ENCODE measurements at regions not wholly inside any gene's neighbourhood (a gene's known extent, or its start where the extent isn't known, plus 50 kb on each side); places are given as distances from the start of the nearest gene placed in this dataset.

DNA sequence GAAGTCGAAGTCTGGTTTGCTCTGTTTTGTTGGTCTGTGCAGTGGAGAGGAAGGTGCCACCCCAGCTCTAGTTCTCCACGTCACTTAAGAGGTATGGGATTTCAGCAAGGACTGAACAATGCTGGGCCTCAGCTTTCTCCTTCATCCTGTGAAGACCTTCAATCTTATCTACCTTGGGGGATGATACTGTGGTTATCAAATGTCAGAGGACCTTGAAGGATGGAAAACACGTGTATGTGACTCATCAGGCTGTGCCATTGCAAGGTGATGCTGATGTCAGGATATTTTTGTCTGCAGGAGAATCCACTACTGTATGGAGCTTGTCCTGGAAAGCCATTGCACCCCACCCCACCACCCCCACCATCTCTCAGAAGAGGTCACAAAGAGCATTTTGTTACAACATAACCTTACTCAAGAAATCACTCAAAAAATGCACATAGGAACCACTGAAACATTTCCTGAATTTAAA is 81.4 kb upstream of the UQCRFS1 start:
- Histone ChIP-seq H3K36me3 (no peaks in the 10 kb centered on the region), H3K27me3 (no peaks in the 10 kb centered on the region), H3K4me1 (no peaks in the 10 kb centered on the region), H3K9me3 (no peaks in the 10 kb centered on the region), H3K4me3 (no peak overlapping the region), H3K27ac (no peak overlapping the region)
- intact Hi-C loops (cut with DNase I; ENCODE audit: low total_unique reads): no loop called here
- TF ChIP-seq, protein P1, sequence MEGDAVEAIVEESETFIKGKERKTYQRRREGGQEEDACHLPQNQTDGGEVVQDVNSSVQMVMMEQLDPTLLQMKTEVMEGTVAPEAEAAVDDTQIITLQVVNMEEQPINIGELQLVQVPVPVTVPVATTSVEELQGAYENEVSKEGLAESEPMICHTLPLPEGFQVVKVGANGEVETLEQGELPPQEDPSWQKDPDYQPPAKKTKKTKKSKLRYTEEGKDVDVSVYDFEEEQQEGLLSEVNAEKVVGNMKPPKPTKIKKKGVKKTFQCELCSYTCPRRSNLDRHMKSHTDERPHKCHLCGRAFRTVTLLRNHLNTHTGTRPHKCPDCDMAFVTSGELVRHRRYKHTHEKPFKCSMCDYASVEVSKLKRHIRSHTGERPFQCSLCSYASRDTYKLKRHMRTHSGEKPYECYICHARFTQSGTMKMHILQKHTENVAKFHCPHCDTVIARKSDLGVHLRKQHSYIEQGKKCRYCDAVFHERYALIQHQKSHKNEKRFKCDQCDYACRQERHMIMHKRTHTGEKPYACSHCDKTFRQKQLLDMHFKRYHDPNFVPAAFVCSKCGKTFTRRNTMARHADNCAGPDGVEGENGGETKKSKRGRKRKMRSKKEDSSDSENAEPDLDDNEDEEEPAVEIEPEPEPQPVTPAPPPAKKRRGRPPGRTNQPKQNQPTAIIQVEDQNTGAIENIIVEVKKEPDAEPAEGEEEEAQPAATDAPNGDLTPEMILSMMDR (IDR thresholded peaks at IDR 0.05): no peak
- peak in 1 of 2 donors; percentile 4 for DNase-seq

DNA sequence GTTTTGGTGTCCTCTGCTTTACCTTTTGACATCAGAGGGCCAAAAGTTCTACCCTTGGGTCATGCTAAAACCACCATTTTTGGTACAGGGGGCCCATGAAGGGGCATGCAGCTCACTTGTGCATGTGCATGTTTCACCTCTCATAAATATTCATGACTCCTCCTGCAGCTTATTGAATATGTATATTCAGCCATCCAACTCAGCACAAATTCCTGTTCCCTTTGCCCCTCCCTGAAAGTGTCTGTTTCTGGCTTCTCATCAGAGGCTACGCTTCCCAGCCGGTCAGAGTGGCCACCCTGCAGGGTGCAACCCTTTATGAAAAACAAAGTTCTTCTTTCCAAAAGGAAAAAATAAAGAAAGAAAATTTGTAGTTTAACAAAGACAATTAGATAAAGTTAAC is 82.3 kb upstream of the UQCRFS1 start:
- H3K27ac ChIP-seq: no peak overlapping the region
- H3K4me3 ChIP-seq: no peak overlapping the region
- TF ChIP-seq, protein P1 (IDR thresholded peaks at IDR 0.05): no peak
- no peaks in the 10 kb centered on the region for H3K4me1 ChIP-seq
- H3K36me3 ChIP-seq: no peaks in the 10 kb centered on the region
- DNase-seq: no peak
- intact Hi-C loops (cut with DNase I; ENCODE audit: low total_unique reads): no loop called here
- H3K27me3 ChIP-seq: no peaks in the 10 kb centered on the region
- H3K9me3 ChIP-seq: no peaks in the 10 kb centered on the region

DNA sequence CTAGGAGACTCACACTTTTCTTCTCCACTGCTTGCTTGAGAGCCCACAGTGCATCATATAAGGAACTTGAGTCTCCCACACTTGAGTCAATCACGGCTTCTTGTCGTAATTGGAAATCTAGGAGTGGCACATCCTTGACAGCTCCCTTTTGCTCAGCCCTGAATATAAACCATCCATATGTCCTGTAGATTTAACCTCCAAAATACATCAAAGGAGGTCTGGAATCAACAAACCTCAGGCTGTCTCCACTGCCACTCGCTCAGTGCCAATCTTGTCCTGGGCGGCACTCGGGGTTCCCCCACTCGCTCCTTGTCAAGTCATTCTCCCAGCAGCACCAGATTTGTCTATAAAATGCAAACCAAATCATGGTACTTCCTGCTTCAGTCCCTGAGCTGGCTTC is 84.4 kb upstream of the UQCRFS1 start:
- intact Hi-C loops (cut with DNase I; ENCODE audit: low total_unique reads): no loop called here
- TF ChIP-seq, protein P1 (IDR thresholded peaks at IDR 0.05): no peak
- H3K4me1 ChIP-seq: no peaks in the 10 kb centered on the region
- no peak overlapping the region for H3K4me3 ChIP-seq
- no peak for DNase-seq
- no peaks in the 10 kb centered on the region for H3K27me3 ChIP-seq
- H3K36me3 ChIP-seq: no peaks in the 10 kb centered on the region
- H3K9me3 ChIP-seq: no peaks in the 10 kb centered on the region
- no peak overlapping the region for H3K27ac ChIP-seq

DNA sequence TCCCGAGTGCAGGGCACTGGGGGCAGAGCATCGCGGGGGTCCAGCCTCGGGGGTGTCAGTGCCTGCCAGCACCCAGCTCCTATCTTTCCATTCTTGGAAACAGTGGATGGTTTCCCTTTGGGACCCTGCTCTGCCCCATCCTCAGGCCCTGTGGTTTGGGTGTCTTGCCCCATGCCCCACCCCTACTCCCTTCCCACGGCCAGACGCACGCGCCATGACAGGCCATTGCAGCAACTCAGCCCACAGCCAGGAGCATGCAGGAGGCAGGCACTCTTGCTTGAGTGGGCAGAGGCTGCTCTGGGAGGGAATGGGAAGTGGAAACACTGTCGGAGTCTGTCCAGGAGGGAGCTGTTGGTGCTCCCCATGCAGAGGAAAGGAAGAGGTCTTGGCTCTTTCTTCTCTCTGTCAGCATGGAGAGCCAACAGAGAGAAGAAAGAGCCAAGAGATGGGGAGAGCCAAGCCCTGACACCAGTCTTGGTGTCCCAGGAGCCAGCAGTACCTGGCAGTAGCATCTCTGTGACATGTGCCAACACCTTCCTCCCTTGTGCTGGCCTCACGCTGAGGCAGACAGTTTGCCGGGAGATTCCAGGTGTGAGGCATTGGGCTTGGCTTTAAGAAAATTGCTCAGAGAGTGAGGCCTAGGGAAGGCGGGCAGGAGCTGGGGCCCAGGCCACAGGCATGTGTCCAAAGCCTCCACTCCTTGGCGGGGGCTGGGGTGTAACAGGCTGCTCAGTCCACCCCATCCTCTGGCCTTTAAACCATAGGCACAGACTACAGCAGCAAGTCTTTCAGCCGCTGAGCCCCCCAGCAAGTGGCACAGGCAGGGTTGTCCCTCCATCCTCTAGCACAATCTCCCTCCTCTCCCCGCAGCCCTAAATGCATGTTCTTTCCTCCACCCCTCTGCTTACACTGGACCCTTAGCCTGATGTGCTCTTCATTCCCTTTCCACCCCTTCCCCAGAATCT is 86.7 kb upstream of the UQCRFS1 start:
- Histone ChIP-seq H3K36me3 (no peaks in the 10 kb centered on the region), H3K4me1 (no peaks in the 10 kb centered on the region), H3K27ac (no peak overlapping the region), H3K27me3 (no peaks in the 10 kb centered on the region), H3K4me3 (no peak overlapping the region), H3K9me3 (no peaks in the 10 kb centered on the region)
- intact Hi-C loops (cut with DNase I; ENCODE audit: low total_unique reads): no loop called here
- no peak for DNase-seq
- TF ChIP-seq, protein P1 (IDR thresholded peaks at IDR 0.05): no peak

DNA sequence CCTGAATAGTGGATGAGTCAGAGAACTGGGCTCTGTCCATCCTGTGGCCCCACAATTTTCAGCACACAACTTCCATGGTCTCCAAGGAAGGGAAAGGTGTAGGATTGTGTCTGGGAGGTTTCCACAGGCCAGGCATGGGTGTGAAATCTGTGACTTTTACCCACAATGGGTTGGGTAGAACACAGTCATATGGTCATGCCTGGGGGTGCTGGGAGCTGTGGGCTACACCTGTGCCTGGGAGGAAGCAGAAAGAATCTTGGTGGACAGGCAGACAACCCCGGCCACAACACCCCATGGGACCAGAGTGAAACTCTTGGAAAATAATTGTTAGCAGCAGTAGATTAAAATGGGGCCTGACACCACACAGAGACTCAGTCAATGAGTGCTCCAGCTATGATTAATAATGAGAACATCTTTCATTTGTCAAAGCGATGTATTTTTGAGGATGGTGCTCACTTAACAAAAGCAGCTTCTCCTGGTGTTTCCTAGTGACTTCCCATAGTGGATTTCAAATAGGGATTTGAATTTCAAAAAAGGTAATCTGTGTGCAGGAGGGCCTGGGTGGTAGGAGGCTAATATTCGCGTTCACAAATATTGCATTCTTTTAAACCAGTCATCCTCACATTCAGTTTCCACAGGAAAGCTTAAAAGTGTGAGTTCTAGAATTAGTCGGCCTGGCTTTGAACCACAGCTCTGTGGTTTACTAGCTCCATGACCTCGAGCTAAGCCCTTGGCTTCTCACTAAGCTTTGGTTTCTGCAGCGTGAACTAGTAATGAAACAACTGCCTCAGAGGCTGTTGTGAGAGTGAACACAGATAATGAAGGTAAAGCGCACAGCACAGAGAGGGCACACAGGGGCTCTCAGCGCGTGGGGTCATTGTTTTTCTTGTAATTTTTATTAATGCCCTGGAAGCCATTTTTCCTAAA is 89.3 kb upstream of the UQCRFS1 start:
- Histone ChIP-seq H3K36me3 (no peaks in the 10 kb centered on the region), H3K27ac (no peak overlapping the region), H3K4me1 (no peaks in the 10 kb centered on the region), H3K4me3 (no peak overlapping the region), H3K9me3 (no peaks in the 10 kb centered on the region), H3K27me3 (no peaks in the 10 kb centered on the region)
- TF ChIP-seq, protein P1 (IDR thresholded peaks at IDR 0.05): no peak
- intact Hi-C loops (cut with DNase I; ENCODE audit: low total_unique reads): no loop called here
- no peak for DNase-seq
